HG02943 (cell line): ENCODE measurements at regions not wholly inside any gene's neighbourhood (a gene's known extent, or its start where the extent isn't known, plus 50 kb on each side); places are given as distances from the start of the nearest gene placed in this dataset.
"Not testable (repeated sequence)": the region's sequence is repeated elsewhere in the genome, so short reads cannot be mapped to it uniquely, and the experiment has no call there.

Experiments
- ATAC-seq: cut with Tn5 transposase; IDR thresholded peaks from one replicate; pipeline ENCODE4 v1.9.1; 2021; ENCODE audit warnings: mild to moderate bottlenecking, low read depth, moderate library complexity; ENCODE audit not compliant: unreplicated experiment

DNA sequence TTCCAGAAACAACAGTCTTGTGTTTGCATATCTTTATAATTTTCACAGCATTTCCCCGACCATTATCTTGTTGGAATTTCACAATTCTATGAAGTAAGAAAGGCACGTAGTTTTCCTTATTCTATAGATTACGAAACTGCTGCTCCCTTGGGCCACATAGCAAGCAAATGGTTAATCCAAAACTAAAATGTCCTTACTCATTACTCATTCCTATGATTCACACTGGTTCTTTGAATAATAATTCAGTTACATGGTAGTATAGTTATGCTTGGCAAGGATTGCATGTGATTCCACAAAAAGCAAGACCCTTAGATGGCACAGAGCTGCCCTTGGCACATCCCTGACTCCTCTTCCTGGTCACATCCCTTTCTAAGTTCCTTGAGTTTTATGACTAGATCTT is 51.2 kb downstream of the OR13H1 start:
- ATAC-seq, result no peak

DNA sequence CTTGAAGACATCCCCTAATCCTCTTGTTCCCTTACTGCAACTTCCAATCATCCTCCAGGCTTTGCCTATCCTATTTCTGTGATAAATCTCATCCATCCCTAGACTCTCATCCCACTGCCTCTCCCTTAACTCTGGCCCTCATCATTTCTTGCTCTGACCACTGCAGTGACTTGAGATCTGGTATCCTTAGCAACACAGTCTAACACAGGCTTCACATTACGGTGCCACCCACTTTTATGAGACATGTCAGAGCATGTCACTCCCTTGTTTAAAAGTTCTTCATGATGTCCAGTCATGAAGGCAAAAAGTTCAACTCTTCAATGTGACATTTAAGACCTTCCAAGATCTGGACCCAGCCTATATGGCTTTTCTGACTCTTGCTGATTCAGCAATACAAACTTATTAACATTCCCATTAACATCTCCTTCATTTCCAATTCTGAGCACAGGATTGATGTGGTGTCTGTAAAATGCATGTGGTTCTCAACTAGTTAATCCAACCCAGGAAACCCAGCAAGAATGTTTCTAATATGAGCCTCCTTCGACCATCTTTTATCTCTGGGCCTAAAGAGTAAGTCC is 64.0 kb downstream of the OR13H1 start:
- ATAC-seq, result no peak

DNA sequence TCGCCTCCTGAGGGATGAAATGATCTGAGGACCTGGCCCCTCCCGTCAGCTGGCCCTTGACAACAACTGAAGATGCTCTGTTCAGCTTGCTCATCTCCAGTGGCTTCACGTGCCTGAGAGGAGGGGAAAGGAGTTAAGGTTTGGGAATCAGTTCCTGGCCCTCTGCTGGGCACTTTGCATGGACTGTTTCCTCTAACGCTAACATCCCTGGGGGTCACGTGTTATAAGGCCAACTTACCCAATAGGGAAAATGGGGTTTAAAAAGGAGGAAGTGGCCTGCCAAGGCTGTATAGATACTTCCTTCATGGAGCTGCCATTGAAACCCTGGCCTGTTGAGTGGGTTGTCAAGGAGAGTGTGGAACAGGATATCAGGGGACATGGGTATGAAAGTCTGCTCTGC is 65.6 kb downstream of the OR13H1 start:
- no peak for ATAC-seq

DNA sequence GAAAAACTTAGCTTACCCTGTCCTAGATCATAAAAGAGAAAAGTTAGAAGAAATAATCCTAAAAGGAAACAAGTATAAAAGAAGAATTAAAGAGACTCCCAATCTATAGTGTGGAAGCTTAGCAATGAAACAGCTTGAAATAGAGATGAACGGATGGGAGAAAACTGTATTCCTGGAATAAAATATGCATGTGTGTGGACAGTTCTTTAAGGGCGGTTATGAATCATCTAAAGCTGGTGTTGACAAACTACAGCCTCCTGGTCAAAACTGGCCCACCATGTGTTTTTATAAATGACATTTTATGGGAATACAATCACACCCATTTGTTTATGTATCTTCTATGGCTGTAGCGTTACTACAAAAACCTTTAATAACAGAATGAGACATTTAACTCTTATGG is 69.4 kb downstream of the OR13H1 start:
- no peak for ATAC-seq

DNA sequence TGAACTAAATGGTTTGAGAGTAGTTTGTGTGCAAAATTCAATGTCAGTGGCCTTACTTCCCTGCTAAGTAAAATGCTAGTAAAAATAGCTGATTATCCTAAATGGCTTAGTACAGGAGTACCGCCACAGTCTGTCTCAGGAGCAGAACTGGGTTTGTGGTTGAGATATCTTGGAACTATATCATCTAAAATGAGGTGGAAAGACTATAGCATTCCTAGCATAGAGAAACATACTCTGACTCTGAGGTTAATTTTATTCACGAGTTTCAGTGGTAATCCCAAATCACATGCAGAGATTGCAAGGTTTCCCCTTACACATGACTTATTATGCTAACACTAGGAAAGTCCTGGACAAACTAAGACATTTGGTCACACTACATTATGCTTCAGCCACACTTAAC is 70.4 kb downstream of the OR13H1 start:
- ATAC-seq, result no peak

DNA sequence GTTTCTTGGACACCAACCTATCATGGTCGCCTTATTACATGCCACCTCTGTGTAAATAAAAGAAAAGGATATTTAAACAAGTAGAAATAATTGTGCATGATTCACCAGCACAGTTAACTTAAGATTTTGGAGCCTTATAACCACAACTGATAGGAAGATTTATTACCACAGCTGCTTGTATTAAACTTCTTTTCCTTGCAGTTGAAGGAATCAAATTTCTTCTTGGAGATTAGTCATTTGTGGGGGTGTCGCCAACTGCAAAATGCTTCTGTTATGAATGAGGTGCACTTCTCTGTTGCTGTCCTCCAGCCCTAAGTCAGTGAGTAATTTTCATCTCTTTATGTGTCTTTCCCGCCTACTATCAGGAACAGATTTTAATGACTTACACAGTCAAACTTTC is 73.3 kb downstream of the OR13H1 start:
- no peak for ATAC-seq

DNA sequence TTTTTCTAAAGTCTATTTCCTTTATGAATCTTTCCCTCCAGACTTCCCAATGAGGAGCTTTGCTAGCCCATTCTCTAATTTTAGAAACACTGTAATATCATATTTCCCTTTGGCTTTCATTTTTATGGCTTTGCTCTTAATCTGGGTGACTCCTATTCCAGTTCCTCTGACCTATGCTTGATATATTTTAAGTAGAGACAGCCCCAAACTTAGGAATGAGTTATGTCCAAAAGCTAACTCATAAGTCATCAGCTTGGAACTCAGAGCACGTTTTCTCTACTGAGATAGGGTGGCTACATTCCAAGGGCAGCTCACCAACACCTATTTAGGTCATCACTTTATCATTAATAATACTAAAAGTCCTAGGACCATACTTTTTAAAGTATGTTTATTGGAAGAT is 77.8 kb downstream of the OR13H1 start:
- ATAC-seq, result no peak

DNA sequence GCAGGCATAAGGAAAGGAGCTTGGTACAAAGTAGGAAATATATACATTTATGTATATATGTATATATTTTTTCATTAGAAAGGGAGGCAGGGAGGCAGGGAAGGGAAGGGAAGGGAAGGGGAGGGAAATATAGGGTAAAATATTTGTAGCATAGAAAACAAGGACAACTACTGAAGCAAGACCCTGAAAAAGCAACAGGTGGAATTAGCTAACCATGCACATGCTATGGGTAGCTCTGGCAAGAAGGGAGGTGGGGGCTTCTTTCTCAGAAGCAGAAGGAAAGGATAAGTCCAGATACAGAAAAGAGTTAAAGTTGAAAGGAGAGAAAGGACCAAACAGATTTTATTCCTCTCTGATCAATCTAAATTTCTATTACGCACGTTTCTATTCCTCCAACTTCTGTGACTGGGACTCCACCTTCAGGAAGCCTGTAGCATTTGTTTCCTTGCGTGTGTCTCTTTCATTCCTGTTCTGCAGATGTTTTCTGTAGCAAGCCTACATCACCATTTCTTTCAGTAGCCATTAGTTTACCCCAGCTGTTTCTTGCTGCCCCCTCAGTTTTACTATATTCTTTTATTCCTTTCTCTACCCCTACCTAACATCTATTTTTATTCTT is 82.9 kb downstream of the OR13H1 start:
- no peak for ATAC-seq

DNA sequence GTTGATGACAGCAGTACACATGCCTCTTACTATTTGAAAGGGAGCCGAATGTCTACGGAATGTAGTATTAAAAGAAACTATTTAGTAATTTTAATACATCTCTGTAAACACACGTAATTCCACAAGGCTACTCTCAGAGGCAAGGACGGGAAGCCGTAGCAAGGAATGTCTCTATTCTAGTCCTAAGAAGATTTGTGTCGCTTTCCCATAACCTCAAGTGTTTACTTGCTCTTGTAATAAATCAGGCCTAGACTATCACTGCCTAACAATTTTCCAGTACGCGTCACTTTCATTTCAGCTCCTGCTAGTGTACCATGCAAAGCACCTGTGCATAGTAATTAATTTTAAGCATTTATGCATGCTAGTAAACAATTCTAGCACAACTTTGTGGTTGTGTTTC is 86.7 kb downstream of the OR13H1 start:
- ATAC-seq, result no peak

DNA sequence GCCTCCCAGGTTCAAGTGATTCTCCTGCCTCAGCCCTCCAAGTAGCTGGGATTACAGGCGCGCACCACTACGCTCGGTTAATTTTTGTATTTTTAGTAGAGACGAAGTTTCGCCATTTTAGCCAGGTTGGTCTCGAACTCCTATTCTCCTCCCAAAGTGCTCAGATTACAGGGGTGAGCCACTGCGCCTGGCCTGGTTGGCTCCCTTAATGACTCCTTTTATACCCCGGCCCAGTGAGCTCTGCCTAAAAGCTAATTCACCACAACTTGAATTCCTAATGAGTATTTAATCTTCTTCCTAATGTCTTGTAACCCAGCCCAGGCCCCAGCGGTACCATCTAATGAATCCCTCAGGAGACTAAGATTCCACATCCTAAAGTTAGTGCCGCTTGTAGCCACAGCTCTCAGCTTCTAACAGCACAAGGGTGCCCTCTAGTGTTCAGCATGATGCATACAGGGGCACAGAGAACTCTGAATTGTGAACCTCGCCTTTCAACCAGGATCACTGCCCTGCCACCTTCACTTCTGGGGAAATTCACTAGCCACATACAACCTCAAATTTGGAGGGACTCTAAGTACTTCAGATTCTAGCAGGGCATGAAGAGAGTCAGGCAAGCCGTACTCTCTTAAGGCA is 89.5 kb downstream of the OR13H1 start:
- no peak for ATAC-seq

DNA sequence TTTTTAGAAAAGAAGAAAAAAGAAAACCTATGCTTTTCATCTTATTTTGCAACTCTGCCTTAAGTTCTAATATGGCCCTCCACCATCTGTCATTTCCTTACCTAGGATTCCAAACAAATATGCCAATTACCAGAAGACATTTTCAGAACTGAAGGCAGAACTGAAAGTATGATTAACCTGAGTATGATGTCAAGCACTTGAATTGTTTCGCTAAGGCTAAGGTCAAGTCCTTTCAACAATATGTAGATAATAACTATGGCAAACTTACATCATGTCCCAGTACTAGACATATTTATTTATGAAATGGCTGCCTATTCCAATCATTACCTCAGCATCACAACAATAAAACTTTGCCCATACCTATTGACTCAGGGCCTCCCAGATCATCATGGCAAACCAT is 91.0 kb downstream of the OR13H1 start:
- ATAC-seq, result no peak

DNA sequence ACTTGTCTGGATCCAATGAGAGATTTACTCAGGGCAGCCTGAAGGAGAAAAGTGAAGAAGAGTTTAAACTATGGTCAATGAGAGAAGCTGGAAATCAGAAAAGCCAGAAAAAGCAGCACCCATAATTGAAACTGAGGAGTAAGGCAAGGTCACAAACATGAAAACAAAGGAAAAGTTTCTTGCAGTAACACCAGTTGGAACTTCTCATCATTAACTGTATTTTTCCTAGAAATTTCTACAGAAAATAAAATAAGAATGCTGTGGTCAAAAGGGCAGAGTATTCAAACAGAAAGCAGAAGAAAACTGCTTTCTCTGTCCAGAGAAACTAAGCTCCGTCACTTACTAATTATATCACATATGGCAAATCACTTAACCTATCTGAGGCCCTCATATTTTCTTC is 102.2 kb downstream of the OR13H1 start:
- ATAC-seq, result no peak

DNA sequence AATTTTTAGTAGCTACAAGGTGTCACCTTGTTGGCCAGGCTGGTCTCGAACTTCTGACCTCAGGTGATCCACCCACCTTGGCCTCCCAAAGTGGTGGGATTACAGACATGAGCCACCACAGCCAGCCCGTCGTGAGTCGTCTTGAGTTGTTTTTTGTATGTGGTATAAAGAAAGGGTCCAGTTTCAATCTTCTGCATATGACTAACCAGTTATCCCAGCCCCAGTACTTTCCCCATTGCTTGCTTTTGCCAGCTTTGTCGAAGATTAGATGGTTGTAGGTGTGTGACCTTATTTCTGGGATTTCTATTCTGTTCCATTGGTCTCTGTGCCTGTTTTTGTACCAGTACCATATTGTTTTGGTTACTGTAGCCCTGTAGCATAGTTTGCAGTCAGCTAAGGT is 105.9 kb downstream of the OR13H1 start:
- ATAC-seq, result no peak

DNA sequence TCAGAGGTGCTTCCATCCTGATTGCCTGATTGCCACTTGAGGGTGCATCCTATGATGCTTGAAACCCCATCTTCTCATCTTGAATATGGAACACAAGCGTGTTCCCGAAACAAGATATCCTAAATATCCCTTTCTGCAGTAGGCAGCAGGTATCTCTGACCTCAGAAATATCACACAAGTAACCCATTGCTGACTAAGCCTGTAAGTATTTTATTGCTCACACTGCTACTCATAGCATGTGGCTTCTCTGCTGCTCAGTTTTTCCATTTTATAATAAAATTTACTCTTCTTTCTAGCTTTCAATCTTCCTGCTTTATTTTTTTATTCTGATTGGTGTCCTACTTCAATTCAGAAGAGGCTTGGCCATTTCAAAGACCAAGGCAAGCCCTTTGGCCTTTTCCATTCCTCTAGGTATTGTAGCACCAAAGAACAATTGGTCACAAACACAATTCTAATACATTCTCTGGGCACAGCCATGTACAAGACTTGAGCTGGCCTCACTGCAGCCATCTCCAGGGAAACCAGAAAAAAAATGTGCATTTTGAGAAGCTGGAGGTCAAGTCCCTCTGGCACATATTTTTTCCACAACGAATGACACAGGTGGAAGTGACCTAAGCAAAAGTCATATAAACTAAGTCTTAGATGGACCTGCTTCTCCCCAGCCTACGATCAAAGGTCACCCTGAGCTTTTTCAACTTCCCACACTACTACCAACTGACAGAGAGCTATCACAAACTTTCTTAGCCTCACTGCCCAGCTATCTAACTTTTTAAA is 107.0 kb downstream of the OR13H1 start:
- ATAC-seq, result no peak

DNA sequence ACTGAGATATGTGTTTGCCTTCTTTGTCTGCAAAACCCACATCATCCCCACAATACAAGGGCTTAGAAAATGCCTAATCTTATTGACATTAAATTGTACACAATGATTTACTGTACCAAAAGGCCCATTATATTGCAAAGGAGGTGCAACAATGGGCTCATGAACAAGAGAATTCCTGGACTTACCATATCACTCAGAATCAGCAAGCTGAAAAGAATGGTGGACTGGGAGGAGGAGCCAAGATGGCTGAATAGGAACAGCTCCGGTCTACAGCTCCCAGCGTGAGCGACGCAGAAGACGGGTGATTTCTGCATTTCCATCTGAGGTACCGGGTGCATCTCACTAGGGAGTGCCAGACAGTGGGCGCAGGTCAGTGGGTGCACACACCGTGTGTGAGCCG is 119.9 kb downstream of the OR13H1 start:
- not testable (repeated sequence) for ATAC-seq

DNA sequence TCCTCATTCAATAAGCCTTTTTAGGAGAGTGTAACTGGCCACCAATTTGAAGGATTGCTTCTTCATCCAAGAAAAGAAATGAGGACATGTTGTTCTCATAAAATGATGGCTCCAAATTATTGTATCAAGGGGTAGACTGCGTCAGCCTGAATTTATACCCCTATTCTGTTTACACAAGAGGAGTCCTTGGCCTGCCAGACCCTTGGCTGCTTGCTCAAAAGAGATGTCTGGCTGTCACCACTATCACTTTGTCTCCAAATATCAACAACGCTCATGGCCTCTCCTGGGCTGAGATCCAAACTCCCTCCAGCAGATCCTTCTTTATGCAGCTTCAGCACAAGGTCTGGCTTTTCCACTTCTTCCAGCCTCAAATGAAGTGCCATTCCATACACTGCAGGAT is 127.9 kb downstream of the OR13H1 start:
- ATAC-seq, result no peak

DNA sequence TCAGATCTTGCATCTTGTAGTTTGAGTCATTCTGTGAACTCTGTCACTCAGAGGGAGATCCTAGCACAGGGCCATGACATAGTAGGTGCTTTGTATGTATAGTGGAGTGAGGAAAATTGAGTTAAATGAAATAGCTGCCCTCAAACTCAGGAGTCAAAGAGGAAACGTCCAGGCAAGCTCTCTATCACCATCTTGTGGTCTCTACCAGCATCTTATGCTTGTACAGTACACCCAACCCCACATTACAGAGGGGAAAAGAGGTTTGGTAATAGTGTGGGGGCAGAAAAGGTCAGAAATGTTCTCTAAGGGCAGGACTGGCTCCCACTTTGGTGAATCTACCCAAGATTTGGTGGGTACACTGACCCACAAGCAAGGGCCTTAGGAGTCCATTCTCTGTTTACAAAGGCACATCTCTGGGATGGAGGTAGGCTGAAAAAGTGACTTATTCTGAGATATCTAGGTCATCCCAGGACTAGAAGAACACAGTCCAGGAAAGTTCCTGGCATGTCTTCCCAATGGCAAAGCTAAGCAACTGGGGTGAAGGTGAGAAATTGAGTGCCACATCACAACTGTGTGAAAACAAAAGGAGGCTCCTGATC is 131.8 kb downstream of the OR13H1 start:
- ATAC-seq, result no peak

DNA sequence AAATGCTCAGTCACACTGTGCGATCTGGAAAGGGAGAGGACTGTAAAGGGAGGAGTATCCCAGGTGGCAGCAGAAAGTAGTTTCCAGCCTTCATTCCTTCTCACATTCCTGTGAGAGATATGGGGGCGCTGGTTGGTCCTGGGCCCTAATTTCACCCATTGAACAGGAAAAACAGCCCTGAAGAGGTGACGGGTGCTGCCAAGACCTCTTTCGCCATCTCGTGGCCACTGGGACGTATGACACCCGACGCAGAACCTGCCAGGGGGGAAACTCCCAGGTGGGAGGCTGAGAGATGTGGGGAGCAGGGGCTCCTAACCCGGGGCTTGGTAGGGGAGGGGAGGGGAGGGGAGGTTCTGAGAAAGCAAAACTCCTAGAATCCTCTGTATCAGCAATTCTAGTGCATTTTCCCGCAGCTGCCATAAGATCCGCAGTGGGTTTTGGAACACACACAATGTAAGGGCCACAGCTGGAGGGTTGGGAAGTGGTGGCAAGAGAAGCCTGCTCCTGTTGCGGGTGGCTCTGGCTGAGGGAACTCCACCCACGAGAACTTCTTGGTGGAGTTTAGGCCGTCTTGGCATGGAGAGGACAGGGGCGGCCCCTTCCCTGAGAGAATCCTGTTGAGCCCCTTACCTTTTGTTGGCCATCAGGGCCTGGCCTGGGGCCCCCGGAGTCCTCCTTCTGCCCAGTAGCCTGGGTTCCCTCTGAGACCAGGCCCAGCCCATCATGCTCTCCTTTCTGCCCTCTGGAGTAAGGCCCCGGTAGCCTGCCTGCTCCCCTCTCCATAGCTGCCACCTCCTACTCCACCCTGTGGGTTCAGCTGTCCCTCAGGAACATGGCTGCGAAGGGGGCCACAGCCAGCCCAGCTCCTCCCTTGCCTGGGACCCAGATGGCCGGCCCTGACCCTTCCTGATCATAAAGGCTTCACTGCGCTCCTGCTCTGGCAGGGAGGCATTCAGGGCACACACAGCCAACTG is 134.1 kb downstream of the OR13H1 start:
- ATAC-seq, result no peak

DNA sequence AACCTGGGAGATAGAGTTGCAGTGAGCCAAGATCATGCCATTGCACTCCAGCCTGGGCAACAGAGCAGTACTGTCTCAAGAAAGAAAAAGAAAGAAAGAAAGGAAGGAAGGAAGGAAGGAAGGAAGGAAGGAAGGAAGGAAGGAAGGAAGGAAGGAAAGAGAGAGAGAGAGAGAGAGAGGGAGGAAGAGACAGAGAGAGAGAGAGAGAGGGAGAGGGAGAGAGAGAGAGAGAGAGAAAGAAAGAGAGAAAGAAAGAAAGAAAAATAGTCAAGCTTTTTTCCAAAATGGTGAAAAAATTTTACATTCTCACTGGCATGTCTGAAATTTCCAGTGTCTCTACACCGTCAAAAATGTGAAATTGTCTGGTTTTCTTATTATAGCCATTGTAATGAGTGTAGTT is 138.9 kb downstream of the OR13H1 start:
- not testable (repeated sequence) for ATAC-seq

DNA sequence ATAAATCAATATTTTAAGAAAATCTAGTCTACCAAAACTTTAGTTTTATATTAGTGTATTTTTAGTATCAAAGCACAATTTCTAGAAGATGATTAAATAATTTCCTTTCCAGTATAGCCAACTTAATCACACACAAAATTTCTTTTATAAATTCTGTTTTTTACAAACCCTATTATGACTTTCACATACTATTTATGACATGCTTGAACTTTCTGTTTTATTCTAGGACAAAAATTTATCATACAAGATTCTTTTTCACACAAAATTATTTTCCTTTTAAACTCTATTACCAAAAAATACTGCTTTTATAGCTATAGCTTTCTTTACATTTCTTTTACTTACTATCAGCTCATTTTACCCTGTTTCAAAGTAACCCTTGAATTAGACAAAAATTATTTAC is 149.5 kb downstream of the OR13H1 start:
- no peak for ATAC-seq
